HT1080 (cell line): ENCODE measurements at regions not wholly inside any gene's neighbourhood (a gene's known extent, or its start where the extent isn't known, plus 50 kb on each side); places are given as distances from the start of the nearest gene placed in this dataset.

Experiments used
- DNase-seq: peaks from one replicate; pipeline ENCODE4 v3.0.0-alpha.2; 2015; ENCODE audit warnings: low read depth

- no peak for DNase-seq
These were observed 120.2 kb downstream of the RFLNA start for GRCh38 chr12:124415064-124415463.

GRCh38 chr12:124413915-124414314 lies 119.0 kb downstream of the RFLNA start:
- DNase-seq: no peak

GRCh38 chr12:124413401-124413800 lies 118.5 kb downstream of the RFLNA start:
- no peak for DNase-seq

- no peak for DNase-seq
These were observed 117.7 kb downstream of the RFLNA start for GRCh38 chr12:124412646-124413015.

GRCh38 chr12:124411953-124412645 lies 117.2 kb downstream of the RFLNA start:
- no peak for DNase-seq

GRCh38 chr12:124411281-124411878 lies 116.5 kb downstream of the RFLNA start:
- peak; percentile 94 for DNase-seq

- DNase-seq: no peak
These were observed 115.7 kb downstream of the RFLNA start for GRCh38 chr12:124410354-124411175.

GRCh38 chr12:124408822-124409517 lies 114.1 kb downstream of the RFLNA start:
- no peak for DNase-seq

- no peak for DNase-seq
These were observed 112.2 kb downstream of the RFLNA start for GRCh38 chr12:124407074-124407473.

GRCh38 chr12:124406043-124406442 lies 111.2 kb downstream of the RFLNA start:
- no peak for DNase-seq

- DNase-seq: no peak
These were observed 110.7 kb downstream of the RFLNA start for GRCh38 chr12:124405592-124405991.

- no peak for DNase-seq
These were observed 110.3 kb downstream of the RFLNA start for GRCh38 chr12:124405151-124405550.

GRCh38 chr12:124404162-124404784 lies 109.4 kb downstream of the RFLNA start:
- no peak for DNase-seq

GRCh38 chr12:124403273-124403672 lies 108.4 kb downstream of the RFLNA start:
- no peak for DNase-seq

- no peak for DNase-seq
These were observed 107.6 kb downstream of the RFLNA start for GRCh38 chr12:124402248-124403066.

GRCh38 chr12:124401704-124402221 lies 106.9 kb downstream of the RFLNA start:
- no peak for DNase-seq

- no peak for DNase-seq
These were observed 105.2 kb downstream of the RFLNA start for GRCh38 chr12:124400124-124400523.

GRCh38 chr12:124399622-124400021 lies 104.7 kb downstream of the RFLNA start:
- DNase-seq: no peak

GRCh38 chr12:124398578-124399227 lies 103.8 kb downstream of the RFLNA start:
- no peak for DNase-seq
